ENCODE measurements at regions not wholly inside any gene's neighbourhood (a gene's known extent, or its start where the extent isn't known, plus 50 kb on each side); places are given as distances from the start of the nearest gene placed in this dataset.

DNA sequence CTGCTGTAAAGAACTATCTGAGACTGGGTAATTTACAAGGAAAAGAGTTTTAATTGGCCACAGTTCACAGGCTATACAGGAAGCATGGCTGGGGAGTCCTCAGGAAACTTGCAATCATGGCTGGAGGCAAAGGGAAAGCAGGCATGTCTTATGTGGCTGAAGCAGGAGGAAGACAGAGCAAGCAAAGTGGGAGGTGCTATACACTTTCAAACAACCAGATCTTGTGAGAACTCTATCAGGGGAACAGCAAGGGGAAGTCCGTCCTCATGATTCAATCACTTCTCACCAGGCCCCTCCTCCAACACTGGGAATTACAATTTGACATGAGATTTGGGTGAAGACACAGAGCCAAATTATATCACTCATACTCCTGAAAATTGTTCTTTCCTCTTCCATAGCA is 109.5 kb upstream of the PKP2 start (continued):
- TF ChIP-seq, protein P1, sequence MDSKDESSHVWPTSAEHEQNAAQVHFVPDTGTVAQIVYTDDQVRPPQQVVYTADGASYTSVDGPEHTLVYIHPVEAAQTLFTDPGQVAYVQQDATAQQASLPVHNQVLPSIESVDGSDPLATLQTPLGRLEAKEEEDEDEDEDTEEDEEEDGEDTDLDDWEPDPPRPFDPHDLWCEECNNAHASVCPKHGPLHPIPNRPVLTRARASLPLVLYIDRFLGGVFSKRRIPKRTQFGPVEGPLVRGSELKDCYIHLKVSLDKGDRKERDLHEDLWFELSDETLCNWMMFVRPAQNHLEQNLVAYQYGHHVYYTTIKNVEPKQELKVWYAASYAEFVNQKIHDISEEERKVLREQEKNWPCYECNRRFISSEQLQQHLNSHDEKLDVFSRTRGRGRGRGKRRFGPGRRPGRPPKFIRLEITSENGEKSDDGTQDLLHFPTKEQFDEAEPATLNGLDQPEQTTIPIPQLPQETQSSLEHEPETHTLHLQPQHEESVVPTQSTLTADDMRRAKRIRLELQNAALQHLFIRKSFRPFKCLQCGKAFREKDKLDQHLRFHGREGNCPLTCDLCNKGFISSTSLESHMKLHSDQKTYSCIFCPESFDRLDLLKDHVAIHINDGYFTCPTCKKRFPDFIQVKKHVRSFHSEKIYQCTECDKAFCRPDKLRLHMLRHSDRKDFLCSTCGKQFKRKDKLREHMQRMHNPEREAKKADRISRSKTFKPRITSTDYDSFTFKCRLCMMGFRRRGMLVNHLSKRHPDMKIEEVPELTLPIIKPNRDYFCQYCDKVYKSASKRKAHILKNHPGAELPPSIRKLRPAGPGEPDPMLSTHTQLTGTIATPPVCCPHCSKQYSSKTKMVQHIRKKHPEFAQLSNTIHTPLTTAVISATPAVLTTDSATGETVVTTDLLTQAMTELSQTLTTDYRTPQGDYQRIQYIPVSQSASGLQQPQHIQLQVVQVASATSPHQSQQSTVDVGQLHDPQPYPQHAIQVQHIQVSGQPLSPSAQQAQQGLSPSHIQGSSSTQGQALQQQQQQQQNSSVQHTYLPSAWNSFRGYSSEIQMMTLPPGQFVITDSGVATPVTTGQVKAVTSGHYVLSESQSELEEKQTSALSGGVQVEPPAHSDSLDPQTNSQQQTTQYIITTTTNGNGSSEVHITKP (IDR thresholded peaks at IDR 0.05; ENCODE audit: partially characterized antibody) = no peak
- TF ChIP-seq GATAD2B (IDR thresholded peaks at IDR 0.05; ENCODE audit: borderline replicate concordance) = no peak
- no peak for TF ChIP-seq FOS (IDR thresholded peaks at IDR 0.05; ENCODE audit: extremely low read depth, insufficient read length)
- TF ChIP-seq FOXA3 (CRISPR knock-in tag; conservative IDR thresholded peaks at IDR 0.05 in 1 of 2, IDR thresholded peaks at IDR 0.05 in 1 of 2) = no peak

DNA sequence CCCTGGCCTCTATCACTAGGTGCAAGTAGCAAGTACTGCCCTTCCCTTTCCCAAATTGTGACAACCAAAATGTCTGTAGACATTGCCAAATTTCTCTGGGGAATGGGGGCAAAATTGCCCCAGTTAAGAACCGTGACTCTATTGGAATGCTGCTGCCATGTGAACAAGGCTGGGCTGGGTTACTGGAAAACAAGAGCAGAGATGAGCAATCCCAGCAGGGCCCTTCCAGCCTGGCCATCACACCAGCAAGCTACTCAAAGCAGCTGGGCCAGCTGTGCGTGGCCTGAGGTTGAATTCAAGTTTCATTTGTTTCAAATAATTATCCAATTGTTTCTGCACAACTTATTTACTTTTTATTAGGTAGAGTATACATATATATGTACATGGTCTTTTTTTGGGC is 103.4 kb upstream of the PKP2 start:
- POLR2A ChIA-PET = interaction anchor here (0.6 to 0.7 kb wide), 2 partner anchors 53 to 439 kb away, joined by 3 read pairs; partner anchors contain the start of gene SYT10
- intact Hi-C loops (cut with micrococcal nuclease) = no loop called here
- H3K9ac ChIP-seq (ENCODE audit: insufficient read depth in 1 of 2, low read depth in 2 of 2, low read length in 2 of 2) = no peak overlapping the region
- in situ Hi-C loops (cut with MboI) = no loop called here
- ATAC-seq = no peak
- no peaks in the 10 kb centered on the region for H3K9me1 ChIP-seq (ENCODE audit: control insufficient read depth, insufficient read depth, low read length)
- no peak overlapping the region for H3K4me3 ChIP-seq
- no TSS peak for BruUV-seq (replicated peaks)
- CTCF ChIA-PET (ENCODE audit: low intra/inter-chr PET ratio) = no interaction called here
- H3K79me2 ChIP-seq (ENCODE audit: control insufficient read depth, insufficient read depth, low read length) = no peaks in the 10 kb centered on the region
- H3K4me2 ChIP-seq (ENCODE audit: insufficient read depth, low read length) = no peak overlapping the region
- no peaks in the 10 kb centered on the region for H3K4me1 ChIP-seq (replicated peaks in 1 of 2; ENCODE audit: control insufficient read depth in 2 of 2, insufficient read depth in 2 of 2, low read length in 2 of 2)
- DNase-seq (ENCODE audit: extremely low read depth in 1 of 4, low spot score in 3 of 4) = no peak
- WGBS (ENCODE audit: insufficient coverage, low coverage, missing lambda C conversion rate) = 0% methylated on average over 2 of the region's 2 CpGs
- H3K9me3 ChIP-seq (replicated peaks; ENCODE audit: control insufficient read depth, insufficient read depth, low read depth, low read length) = no peaks in the 10 kb centered on the region
- H4K20me1 ChIP-seq (replicated peaks; ENCODE audit: control insufficient read depth, insufficient read depth, low read length) = no peaks in the 10 kb centered on the region
- H3K27me3 ChIP-seq (ENCODE audit: control insufficient read depth in 2 of 2, insufficient read depth in 2 of 2, low read length in 2 of 2) = peaks cover 0 to 3% of the 10 kb centered on the region in 2 experiments; a peak in 1 of 5 replicates
- no peak overlapping the region for H2AFZ ChIP-seq (ENCODE audit: low read depth, low read length)
- H3K36me3 ChIP-seq (ENCODE audit: control insufficient read depth, insufficient read depth, low read length) = no peaks in the 10 kb centered on the region
- H3K27ac ChIP-seq (ENCODE audit: extremely low read depth, low read depth, low read length) = no peak overlapping the region
- no peak for FAIRE-seq
- TF ChIP-seq, protein P2, sequence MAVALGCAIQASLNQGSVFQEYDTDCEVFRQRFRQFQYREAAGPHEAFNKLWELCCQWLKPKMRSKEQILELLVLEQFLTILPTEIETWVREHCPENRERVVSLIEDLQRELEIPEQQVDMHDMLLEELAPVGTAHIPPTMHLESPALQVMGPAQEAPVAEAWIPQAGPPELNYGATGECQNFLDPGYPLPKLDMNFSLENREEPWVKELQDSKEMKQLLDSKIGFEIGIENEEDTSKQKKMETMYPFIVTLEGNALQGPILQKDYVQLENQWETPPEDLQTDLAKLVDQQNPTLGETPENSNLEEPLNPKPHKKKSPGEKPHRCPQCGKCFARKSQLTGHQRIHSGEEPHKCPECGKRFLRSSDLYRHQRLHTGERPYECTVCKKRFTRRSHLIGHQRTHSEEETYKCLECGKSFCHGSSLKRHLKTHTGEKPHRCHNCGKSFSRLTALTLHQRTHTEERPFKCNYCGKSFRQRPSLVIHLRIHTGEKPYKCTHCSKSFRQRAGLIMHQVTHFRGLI (CRISPR knock-in tag; IDR thresholded peaks at IDR 0.05) = no peak
- TF ChIP-seq, protein P3, sequence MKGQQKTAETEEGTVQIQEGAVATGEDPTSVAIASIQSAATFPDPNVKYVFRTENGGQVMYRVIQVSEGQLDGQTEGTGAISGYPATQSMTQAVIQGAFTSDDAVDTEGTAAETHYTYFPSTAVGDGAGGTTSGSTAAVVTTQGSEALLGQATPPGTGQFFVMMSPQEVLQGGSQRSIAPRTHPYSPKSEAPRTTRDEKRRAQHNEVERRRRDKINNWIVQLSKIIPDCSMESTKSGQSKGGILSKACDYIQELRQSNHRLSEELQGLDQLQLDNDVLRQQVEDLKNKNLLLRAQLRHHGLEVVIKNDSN (CRISPR knock-in tag; IDR thresholded peaks at IDR 0.05) = no peak
- TF ChIP-seq CHCHD3 (CRISPR knock-in tag; IDR thresholded peaks at IDR 0.05) (no peak), MBD2 (IDR thresholded peaks at IDR 0.05; ENCODE audit: borderline replicate concordance, low read depth) (no peak), FOXK1 (CRISPR knock-in tag; IDR thresholded peaks at IDR 0.05; ENCODE audit: borderline replicate concordance) (no peak), TOE1 (IDR thresholded peaks at IDR 0.05; ENCODE audit: borderline replicate concordance) (no peak), TOE1 (CRISPR knock-in tag; IDR thresholded peaks at IDR 0.05; ENCODE audit: borderline replicate concordance, low read depth) (no peak)

All from K562 (cell line).